Osteoblast (primary cell): ENCODE measurements at regions not wholly inside any gene's neighbourhood (a gene's known extent, or its start where the extent isn't known, plus 50 kb on each side); places are given as distances from the start of the nearest gene placed in this dataset.

Source experiments
- DNase-seq: peaks from one replicate; pipeline ENCODE4 v3.0.0; 2011; ENCODE audit warnings: low spot score, mixed read lengths; ENCODE audit not compliant: insufficient read length; ENCODE audit errors: missing footprints
- H2AFZ ChIP-seq: 2 replicates; pipeline ENCODE4 v1.6.0; 2011; ENCODE audit warnings: mild to moderate bottlenecking, low read length
- H3K27ac ChIP-seq: 2 replicates; pipeline ENCODE4 v1.5.1; 2011; ENCODE audit warnings: mild to moderate bottlenecking, low read depth, low read length, moderate library complexity
- H3K27me3 ChIP-seq: 2 replicates; pipeline ENCODE4 v1.6.0; 2012; ENCODE audit warnings: mild to moderate bottlenecking, control low read depth, inconsistent platforms, low read length, moderate library complexity; ENCODE audit not compliant: insufficient read depth
- H3K36me3 ChIP-seq: 2 replicates; pipeline ENCODE4 v1.5.1; 2011; ENCODE audit warnings: mild to moderate bottlenecking, low read length, control low read depth, moderate library complexity; ENCODE audit not compliant: insufficient read depth
- H3K4me1 ChIP-seq: 2 replicates; pipeline ENCODE4 v1.5.1; 2011; ENCODE audit warnings: mild to moderate bottlenecking, low read length, control low read depth, moderate library complexity; ENCODE audit not compliant: insufficient read depth
- H3K4me2 ChIP-seq: 2 replicates; pipeline ENCODE4 v1.6.0; 2011; ENCODE audit warnings: mild to moderate bottlenecking, low read length; ENCODE audit not compliant: insufficient read depth
- H3K4me3 ChIP-seq: fragments of 200-600 bp; sonication (generic); 3 replicates; pipeline ENCODE4 v1.5.1; 2012; ENCODE audit warnings: mild to moderate bottlenecking, low read length, inconsistent platforms; ENCODE audit not compliant: insufficient read depth
- H3K79me2 ChIP-seq: 2 replicates; pipeline ENCODE4 v1.6.0; 2012; ENCODE audit warnings: mild to moderate bottlenecking, low read length, control low read depth, inconsistent platforms; ENCODE audit not compliant: insufficient read depth
- H3K9me3 ChIP-seq: 2 replicates; pipeline ENCODE4 v1.5.1; 2011; ENCODE audit warnings: low read depth, low read length, control low read depth
- H4K20me1 ChIP-seq: 2 replicates; pipeline ENCODE4 v1.6.0; 2012; ENCODE audit warnings: mild to moderate bottlenecking, low read length, control low read depth; ENCODE audit not compliant: insufficient read depth
- CTCF ChIP-seq: IDR thresholded peaks from 2 replicates; pipeline ENCODE4 v1.5.1; 2011; ENCODE audit warnings: mild to moderate bottlenecking, low read depth, low read length, moderate library complexity; ENCODE audit errors: extremely low read depth

DNA sequence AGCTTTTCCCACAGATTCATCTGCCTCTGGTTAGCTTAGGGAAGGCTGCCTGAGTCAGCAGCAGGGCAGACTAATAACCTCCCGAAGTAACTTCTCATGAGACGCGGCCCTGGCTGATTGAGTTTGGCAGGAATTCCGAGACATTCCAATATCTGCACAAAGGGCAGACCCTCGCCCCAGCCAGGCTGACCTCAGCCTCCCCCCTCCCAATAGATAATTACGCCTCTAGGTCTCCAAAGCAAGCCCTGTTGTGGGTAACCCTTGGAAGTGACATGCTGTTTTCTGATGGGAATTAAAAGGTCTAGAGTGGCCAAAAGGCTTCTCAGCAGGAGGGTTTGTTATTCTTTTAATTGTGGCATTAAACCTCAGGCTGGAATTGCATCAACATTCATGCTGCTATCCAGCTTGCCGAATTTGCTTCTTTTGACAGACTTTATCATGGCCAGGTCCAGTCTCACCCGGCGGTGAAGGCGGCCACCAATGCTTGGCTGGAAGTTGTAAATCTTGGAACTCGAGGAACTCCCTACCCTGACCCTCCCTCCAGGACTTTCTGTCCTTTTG lies 98.0 kb upstream of the SLC14A2 start:
- peak overlapping the region; percentile 55 for H2AFZ ChIP-seq
- peak overlapping the region; percentile 36 for H3K4me2 ChIP-seq
- peak overlapping the region; percentile 29 for H3K27ac ChIP-seq
- no peak overlapping the region for H3K4me3 ChIP-seq
- H3K27me3 ChIP-seq: no peaks in the 10 kb centered on the region
- H4K20me1 ChIP-seq: no peaks in the 10 kb centered on the region
- no peaks in the 10 kb centered on the region for H3K36me3 ChIP-seq
- no peak for TF ChIP-seq CTCF
- DNase-seq: no peak
- no peaks in the 10 kb centered on the region for H3K9me3 ChIP-seq
- no peaks in the 10 kb centered on the region for H3K79me2 ChIP-seq
- H3K4me1 ChIP-seq: peaks cover 47% of the 10 kb centered on the region

DNA sequence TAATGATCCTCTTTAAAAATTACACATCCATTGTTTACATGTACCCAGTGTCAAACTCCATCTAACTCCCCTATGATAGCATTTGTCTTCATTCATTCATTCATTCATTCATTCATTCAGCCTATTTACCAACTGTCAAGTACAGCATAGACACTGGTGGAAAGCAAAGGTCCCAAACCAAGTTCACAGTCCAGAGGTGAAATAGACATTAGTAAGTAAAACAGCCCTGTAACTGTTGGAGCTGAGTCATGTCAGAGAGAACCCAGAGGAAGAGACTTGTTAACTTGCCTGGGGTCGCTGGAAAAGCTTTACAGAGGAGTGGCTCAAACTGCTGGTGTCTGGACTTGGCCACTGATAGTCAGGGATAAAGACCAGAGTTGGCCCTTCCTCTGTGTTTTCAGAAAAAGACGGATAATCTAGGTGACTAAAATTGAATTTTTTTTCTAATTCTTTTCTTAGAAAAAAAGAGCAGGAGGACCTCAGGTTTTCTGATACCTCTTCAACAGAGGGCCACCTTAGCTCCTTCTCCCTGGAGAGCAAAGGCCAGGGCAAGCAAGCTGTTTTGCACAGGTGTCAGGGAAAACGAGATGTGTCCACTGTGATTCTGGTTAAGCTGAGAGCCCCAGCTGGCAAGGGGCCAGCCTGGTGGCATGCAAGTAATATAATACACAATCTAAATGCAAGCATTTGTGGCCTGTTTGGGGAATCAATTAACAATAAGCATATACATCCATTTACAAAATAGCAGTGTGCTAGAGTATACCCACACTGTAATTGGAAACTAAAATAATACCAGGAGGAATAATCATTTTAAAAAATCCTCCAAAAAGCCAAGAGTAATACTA lies 96.7 kb upstream of the SLC14A2 start:
- H4K20me1 ChIP-seq: no peaks in the 10 kb centered on the region
- no peak overlapping the region for H3K4me2 ChIP-seq
- H3K79me2 ChIP-seq: no peaks in the 10 kb centered on the region
- no peak overlapping the region for H3K27ac ChIP-seq
- no peaks in the 10 kb centered on the region for H3K27me3 ChIP-seq
- no peaks in the 10 kb centered on the region for H3K9me3 ChIP-seq
- DNase-seq: no peak
- H3K4me3 ChIP-seq: no peak overlapping the region
- H3K36me3 ChIP-seq: no peaks in the 10 kb centered on the region
- no peak for TF ChIP-seq CTCF
- H3K4me1 ChIP-seq: peaks cover 48% of the 10 kb centered on the region
- no peak overlapping the region for H2AFZ ChIP-seq

DNA sequence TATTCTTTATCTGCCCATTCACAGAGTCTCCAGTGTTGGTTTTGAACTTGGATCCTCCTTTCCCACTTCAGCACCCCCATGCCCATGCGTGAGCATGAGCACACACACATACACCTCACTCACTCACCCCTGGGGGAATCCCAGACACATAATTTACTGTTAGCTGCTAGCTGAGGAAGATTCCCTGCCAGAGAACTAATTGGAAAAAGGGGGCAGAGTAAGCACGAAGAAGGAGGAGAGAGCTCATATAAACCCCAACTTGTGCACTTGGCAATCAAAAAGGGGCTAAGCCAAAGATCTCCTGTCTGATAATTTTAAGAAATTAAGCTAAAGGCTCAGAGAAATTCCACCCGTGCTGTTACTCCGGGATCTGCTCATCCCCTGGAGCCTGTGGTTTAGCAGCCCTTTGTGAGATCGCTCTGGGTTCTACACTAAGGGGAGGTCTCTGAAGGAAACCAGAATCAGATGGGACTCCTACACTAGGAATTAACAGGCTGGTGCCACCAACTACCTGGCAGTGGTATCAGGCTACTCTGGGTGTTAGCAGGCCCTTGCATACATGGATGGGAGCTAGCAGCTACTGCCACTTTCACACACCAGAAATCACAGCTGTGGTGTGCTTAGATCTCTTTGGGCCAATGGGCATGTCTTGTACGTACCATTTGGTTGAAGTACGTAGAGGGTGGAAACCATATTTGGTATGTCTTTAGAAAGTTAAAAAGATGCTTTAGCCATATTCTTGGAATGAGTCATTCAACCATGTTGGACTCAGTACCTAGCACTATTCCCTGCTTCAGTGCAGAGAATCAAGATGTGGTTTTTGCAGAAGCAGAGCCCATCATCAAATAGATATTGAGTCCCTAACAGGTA lies 95.6 kb upstream of the SLC14A2 start:
- Histone ChIP-seq H3K27me3 (no peaks in the 10 kb centered on the region), H3K79me2 (no peaks in the 10 kb centered on the region), H3K4me1 (peaks cover 48% of the 10 kb centered on the region), H3K4me3 (no peak overlapping the region), H3K36me3 (no peaks in the 10 kb centered on the region), H3K27ac (no peak overlapping the region), H3K4me2 (no peak overlapping the region), H4K20me1 (no peaks in the 10 kb centered on the region), H2AFZ (no peak overlapping the region), H3K9me3 (no peaks in the 10 kb centered on the region)
- TF ChIP-seq CTCF: no peak
- no peak for DNase-seq
